H4 (cell line): ENCODE measurements at regions not wholly inside any gene's neighbourhood (a gene's known extent, or its start where the extent isn't known, plus 50 kb on each side); places are given as distances from the start of the nearest gene placed in this dataset.
"Not testable (repeated sequence)": the region's sequence is repeated elsewhere in the genome, so short reads cannot be mapped to it uniquely, and the experiment has no call there.

Experiments
- DNase-seq: peaks from one replicate; pipeline ENCODE4 v3.0.0-alpha.2; 2015; ENCODE audit warnings: low spot score

GRCh38 chrY:3367535-3367934 is 211.3 kb upstream of the TGIF2LY start:
- DNase-seq = not testable (repeated sequence)

GRCh38 chrY:3368459-3368858 is 210.4 kb upstream of the TGIF2LY start:
- not testable (repeated sequence) for DNase-seq

GRCh38 chrY:3391508-3391907 is 187.4 kb upstream of the TGIF2LY start:
- DNase-seq = peak; percentile 19

DNA sequence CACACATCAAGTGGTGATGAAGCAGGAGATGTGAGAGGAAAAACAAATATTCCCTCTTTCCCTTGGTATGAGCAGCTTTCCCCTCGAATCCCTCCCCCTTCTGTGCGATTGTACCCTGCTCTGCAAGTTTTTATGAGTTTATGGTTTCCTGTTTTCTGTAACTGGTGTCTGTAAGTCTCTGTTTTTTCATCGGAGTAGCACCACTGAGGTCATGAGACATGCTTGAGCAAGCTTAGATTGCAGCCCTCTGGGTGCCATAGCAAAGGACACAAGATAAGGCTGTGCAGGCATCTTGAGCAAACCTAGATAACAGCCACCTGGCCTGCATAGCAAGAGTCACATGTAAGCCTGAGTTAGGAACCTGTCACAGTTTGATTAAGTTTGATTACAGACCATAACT is 174.6 kb upstream of the TGIF2LY start:
- not testable (repeated sequence) for DNase-seq

- peak; percentile 10 for DNase-seq
These were observed 173.3 kb upstream of the TGIF2LY start for GRCh38 chrY:3405585-3405984.

GRCh38 chrY:3406896-3407452 is 171.9 kb upstream of the TGIF2LY start:
- DNase-seq = not testable (repeated sequence)

- not testable (repeated sequence) for DNase-seq
These were observed 168.5 kb upstream of the TGIF2LY start for GRCh38 chrY:3410322-3410892.
